MCF 10A (cell line): ENCODE measurements at regions not wholly inside any gene's neighbourhood (a gene's known extent, or its start where the extent isn't known, plus 50 kb on each side); places are given as distances from the start of the nearest gene placed in this dataset.

Source experiments
- BruUV-seq: library from RNA; stranded (reverse); fragments of 400-500 nt; replicated peaks from 2 replicates; lab custom pipeline; 2021; lab: Mats Ljungman, UMichigan
- CTCF ChIA-PET: fragments of 300-600 bp; sonication (Branson Sonifier 250); formaldehyde crosslinking; extraction: SDS; loops from one replicate; lab custom pipeline; 2021; ENCODE audit warnings: antibody characterized with exemption, inconsistent platforms; lab: Yijun Ruan, JAX
- POLR2A ChIA-PET: fragments of 300-600, 350-650 bp; sonication (Branson Sonifier 250); formaldehyde crosslinking; extraction: SDS; loops from one replicate; lab custom pipeline; 2020; ENCODE audit warnings: antibody characterized with exemption, inconsistent platforms; lab: Yijun Ruan, JAX
- DNase-seq: peaks from one replicate; pipeline ENCODE4 v3.0.0-alpha.2; 2018; ENCODE audit not compliant: unreplicated experiment
- H3K27ac Mint-ChIP-seq: one replicate; pipeline ENCODE4 v1.8.0; 2022; ENCODE audit warnings: mild to moderate bottlenecking, low read depth, mixed read lengths; ENCODE audit not compliant: unreplicated experiment
- H3K27me3 Mint-ChIP-seq: one replicate; pipeline ENCODE4 v1.8.0; 2022; ENCODE audit warnings: mixed read lengths; ENCODE audit not compliant: insufficient read depth, unreplicated experiment
- H3K36me3 Mint-ChIP-seq: one replicate; pipeline ENCODE4 v1.8.0; 2022; ENCODE audit warnings: mild to moderate bottlenecking, moderate library complexity, mixed read lengths; ENCODE audit not compliant: insufficient read depth, unreplicated experiment
- H3K4me1 Mint-ChIP-seq: one replicate; pipeline ENCODE4 v1.8.0; 2022; ENCODE audit warnings: mixed read lengths; ENCODE audit not compliant: insufficient read depth, unreplicated experiment
- H3K4me3 Mint-ChIP-seq: one replicate; pipeline ENCODE4 v1.8.0; 2022; ENCODE audit warnings: mild to moderate bottlenecking, moderate library complexity, mixed read lengths; ENCODE audit not compliant: unreplicated experiment
- H3K9me3 Mint-ChIP-seq: one replicate; pipeline ENCODE4 v1.8.0; 2022; ENCODE audit warnings: mixed read lengths; ENCODE audit not compliant: unreplicated experiment
- CTCF ChIP-seq: fragments of 200-600 bp; IDR thresholded peaks from one replicate; pipeline ENCODE4 v1.8.0; 2022; ENCODE audit warnings: antibody characterized with exemption, mild to moderate bottlenecking; ENCODE audit not compliant: unreplicated experiment
- intact Hi-C: fragments of 100-400 bp; cut with micrococcal nuclease; formaldehyde crosslinking; loops from 2 replicates; pipeline ENCODE4 v1.14.1; 2022

GRCh38 chr16:66065925-66066324 is 300.6 kb upstream of the CDH5 start:
- no peak for TF ChIP-seq CTCF
- ChIA-PET POLR2A (interaction anchor here (0.8 kb wide), 1 partner anchor 15 kb away, joined by 3 read pairs; no protein-coding TSS in a partner anchor), CTCF (interaction anchor here (1.0 kb wide), 1 partner anchor 291 kb away, joined by 3 read pairs; no protein-coding TSS in a partner anchor)
- H3K4me1 Mint-ChIP-seq, result no peaks in the 10 kb centered on the region
- DNase-seq, result no peak
- BruUV-seq, result no TSS peak
- H3K27ac Mint-ChIP-seq, result no peak overlapping the region
- peaks cover 39% of the 10 kb centered on the region for H3K9me3 Mint-ChIP-seq
- H3K36me3 Mint-ChIP-seq, result no peaks in the 10 kb centered on the region
- H3K27me3 Mint-ChIP-seq, result no peaks in the 10 kb centered on the region
- no peak overlapping the region for H3K4me3 Mint-ChIP-seq
- intact Hi-C loops, result no loop called here

DNA sequence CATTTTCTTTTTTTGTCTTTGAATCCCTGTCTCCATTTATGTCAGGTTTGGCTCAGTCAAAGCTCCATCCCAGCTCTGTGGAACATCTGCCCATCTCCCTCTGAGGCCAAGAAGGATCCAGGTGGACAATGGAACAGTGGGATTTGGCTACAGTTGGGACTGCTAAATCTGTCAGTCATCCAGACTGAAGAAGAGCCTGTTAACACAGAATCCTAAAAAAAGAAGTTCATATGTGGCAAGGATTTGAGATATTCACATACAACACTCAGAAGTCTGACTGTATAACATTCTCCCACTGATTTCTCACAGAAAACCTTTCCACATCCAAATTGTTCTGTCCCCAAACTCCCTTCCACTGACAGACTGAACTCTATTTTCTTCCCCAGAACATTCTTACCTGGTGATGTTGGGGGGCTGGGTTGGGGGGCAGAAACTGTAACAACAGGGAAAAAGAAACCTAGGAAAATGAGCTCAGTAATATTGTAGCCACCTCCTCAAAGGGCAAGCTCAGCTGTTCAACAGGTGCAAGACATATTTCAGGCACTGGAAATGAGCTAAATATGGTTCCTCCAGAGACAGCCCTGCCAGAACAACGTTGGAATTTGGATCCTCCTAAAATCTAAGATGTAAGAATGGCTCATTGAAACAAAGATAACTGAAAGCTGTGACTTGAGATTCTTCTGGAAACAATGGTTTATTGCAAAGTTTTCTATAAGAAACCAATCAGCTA is 301.5 kb upstream of the CDH5 start:
- TF ChIP-seq CTCF, result no peak
- intact Hi-C loops, result no loop called here
- BruUV-seq, result no TSS peak
- no peaks in the 10 kb centered on the region for H3K4me1 Mint-ChIP-seq
- peaks cover 44% of the 10 kb centered on the region for H3K9me3 Mint-ChIP-seq
- POLR2A ChIA-PET, result no interaction called here
- DNase-seq, result no peak
- H3K36me3 Mint-ChIP-seq, result no peaks in the 10 kb centered on the region
- CTCF ChIA-PET, result no interaction called here
- no peak overlapping the region for H3K27ac Mint-ChIP-seq
- no peak overlapping the region for H3K4me3 Mint-ChIP-seq
- H3K27me3 Mint-ChIP-seq, result no peaks in the 10 kb centered on the region

GRCh38 chr16:66058832-66059231 is 307.7 kb upstream of the CDH5 start:
- Mint-ChIP-seq H3K9me3 (peaks cover 45% of the 10 kb centered on the region), H3K27me3 (no peaks in the 10 kb centered on the region), H3K4me1 (no peaks in the 10 kb centered on the region), H3K27ac (no peak overlapping the region), H3K36me3 (no peaks in the 10 kb centered on the region), H3K4me3 (no peak overlapping the region)
- no peak for DNase-seq
- POLR2A ChIA-PET, result no interaction called here
- BruUV-seq, result no TSS peak
- CTCF ChIA-PET, result interaction anchor here (1.5 kb wide), 1 partner anchor 23 kb away, joined by 6 read pairs; no protein-coding TSS in a partner anchor
- intact Hi-C loops, result no loop called here
- no peak for TF ChIP-seq CTCF

- Mint-ChIP-seq H3K27ac (no peak overlapping the region), H3K9me3 (peaks cover 45% of the 10 kb centered on the region), H3K4me1 (no peaks in the 10 kb centered on the region), H3K36me3 (no peaks in the 10 kb centered on the region), H3K27me3 (no peaks in the 10 kb centered on the region), H3K4me3 (no peak overlapping the region)
- ChIA-PET CTCF (interaction anchor here (1.5 kb wide), 1 partner anchor 23 kb away, joined by 6 read pairs; no protein-coding TSS in a partner anchor), POLR2A (interaction anchor here (1.1 kb wide), 1 partner anchor 12 kb away, joined by 3 read pairs; no protein-coding TSS in a partner anchor)
- no TSS peak for BruUV-seq
- intact Hi-C loops, result no loop called here
- DNase-seq, result no peak
- TF ChIP-seq CTCF, result no peak
Observed at GRCh38 chr16:66058172-66058691, 308.3 kb upstream of the CDH5 start.
